Tibial artery (tissue), 4 donors: ENCODE measurements at regions not wholly inside any gene's neighbourhood (a gene's known extent, or its start where the extent isn't known, plus 50 kb on each side); places are given as distances from the start of the nearest gene placed in this dataset.

Experiments used
- DNase-seq, 2 donors: peaks; one replicate each; pipeline ENCODE4 v3.0.0-alpha.2; 2019
- H3K27ac ChIP-seq, 2 donors: fragments of 200-600 bp; sonication (generic) in 1 of 2; 1 replicate in 1 of 2; 2 replicates in 1 of 2; pipeline ENCODE4 v1.5.1; 2018 to 2019; ENCODE audit warnings: mild to moderate bottlenecking in 1 of 2
- H3K27me3 ChIP-seq, 2 donors: fragments of 200-600 bp; sonication (generic) in 1 of 2; one replicate each; pipeline versions ENCODE4 v1.5.1 to v1.6.0; 2016 to 2019
- H3K36me3 ChIP-seq, 3 donors: fragments of 200-600 bp; sonication (generic) in 2 of 3; one replicate each; pipeline ENCODE4 v1.5.1; 2016 to 2019; ENCODE audit warnings: mild to moderate bottlenecking in 2 of 3
- H3K4me1 ChIP-seq, 4 donors: fragments of 200-600 bp; sonication (generic) in 2 of 4; 1 replicate in 3 of 4; 2 replicates in 1 of 4; pipeline ENCODE4 v1.5.1; 2016 to 2019
- H3K4me3 ChIP-seq, 2 donors: fragments of 200-600 bp; sonication (generic) in 1 of 2; 1 replicate in 1 of 2; 2 replicates in 1 of 2; pipeline ENCODE4 v1.5.1; 2018 to 2019; ENCODE audit warnings: mild to moderate bottlenecking in 2 of 2
- H3K9me3 ChIP-seq, 3 donors: fragments of 200-600 bp; sonication (generic) in 1 of 3; one replicate each; pipeline ENCODE4 v1.5.1; 2016 to 2019
- intact Hi-C: fragments of 100-400 bp; cut with DNase I; formaldehyde crosslinking; loops from one replicate; pipeline ENCODE4 v1.15.0; 2023; ENCODE audit warnings: low total_unique reads
- TF ChIP-seq, protein P1 (sequence below), 2 experiments: fragments of 200-600 bp in 1 of 2; fragments of 450-650 bp in 1 of 2; IDR thresholded peaks; one replicate each; pipeline ENCODE4 v1.5.1; 2017 to 2019; ENCODE audit warnings: antibody characterized with exemption in 2 of 2, mild to moderate bottlenecking in 1 of 2, moderate library complexity in 1 of 2

- no peaks in the 10 kb centered on the region for H3K4me1 ChIP-seq
- no peak for DNase-seq
- TF ChIP-seq, protein P1, sequence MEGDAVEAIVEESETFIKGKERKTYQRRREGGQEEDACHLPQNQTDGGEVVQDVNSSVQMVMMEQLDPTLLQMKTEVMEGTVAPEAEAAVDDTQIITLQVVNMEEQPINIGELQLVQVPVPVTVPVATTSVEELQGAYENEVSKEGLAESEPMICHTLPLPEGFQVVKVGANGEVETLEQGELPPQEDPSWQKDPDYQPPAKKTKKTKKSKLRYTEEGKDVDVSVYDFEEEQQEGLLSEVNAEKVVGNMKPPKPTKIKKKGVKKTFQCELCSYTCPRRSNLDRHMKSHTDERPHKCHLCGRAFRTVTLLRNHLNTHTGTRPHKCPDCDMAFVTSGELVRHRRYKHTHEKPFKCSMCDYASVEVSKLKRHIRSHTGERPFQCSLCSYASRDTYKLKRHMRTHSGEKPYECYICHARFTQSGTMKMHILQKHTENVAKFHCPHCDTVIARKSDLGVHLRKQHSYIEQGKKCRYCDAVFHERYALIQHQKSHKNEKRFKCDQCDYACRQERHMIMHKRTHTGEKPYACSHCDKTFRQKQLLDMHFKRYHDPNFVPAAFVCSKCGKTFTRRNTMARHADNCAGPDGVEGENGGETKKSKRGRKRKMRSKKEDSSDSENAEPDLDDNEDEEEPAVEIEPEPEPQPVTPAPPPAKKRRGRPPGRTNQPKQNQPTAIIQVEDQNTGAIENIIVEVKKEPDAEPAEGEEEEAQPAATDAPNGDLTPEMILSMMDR (IDR thresholded peaks at IDR 0.05): no peak
- H3K9me3 ChIP-seq: peaks cover 0 to 10% (median 0%) of the 10 kb centered on the region in 3 donors
- intact Hi-C loops: no loop called here
- no peak overlapping the region for H3K4me3 ChIP-seq
- H3K27me3 ChIP-seq: peaks cover 0 to 48% of the 10 kb centered on the region in 2 donors
- H3K27ac ChIP-seq: no peak overlapping the region
- H3K36me3 ChIP-seq: no peaks in the 10 kb centered on the region
These were observed 276.1 kb downstream of the NPHP4 start for GRCh38 chr1:5716126-5716525.

DNA sequence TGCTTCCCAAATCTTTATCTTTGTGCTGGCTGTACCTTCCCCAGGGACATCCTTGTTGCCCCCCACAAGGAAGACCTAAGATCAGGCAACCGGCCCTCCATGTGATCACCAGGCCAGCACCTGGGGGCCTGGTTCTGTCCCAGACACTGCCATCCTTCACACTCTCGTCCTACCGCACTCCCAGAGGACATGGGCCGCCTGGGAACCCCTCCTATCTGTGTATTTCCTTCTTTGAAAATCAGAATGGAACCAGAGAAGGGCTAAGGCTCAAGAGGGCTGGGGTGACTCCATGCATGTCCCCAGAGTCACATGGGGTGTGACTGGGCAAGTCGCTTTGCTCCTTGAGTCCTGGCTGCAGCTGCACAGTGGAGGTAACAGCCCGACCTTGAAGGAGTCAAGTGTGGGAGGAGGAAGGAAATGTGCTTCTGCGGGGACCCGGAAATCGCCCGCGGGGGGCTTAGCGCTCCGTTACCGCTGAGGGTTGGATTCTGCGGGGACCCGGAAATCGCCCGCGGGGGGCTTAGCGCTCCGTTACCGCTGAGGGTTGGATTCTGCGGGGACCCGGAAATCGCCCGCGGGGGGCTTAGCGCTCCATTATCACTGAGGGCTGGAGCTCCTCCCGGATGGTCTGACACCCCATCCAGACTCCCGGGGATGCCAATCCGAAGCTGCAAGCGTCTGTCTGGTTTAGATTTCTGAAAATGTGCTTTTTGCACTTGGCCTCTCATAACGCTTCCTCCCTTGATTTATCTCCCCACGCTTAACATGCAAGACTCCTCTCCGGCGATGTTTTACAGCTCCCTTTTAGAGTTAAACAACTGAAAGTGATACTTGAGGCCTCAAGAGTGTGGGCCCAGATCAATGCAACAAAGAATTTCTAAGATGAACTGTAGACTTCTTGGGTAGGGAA, 278.9 kb downstream of the NPHP4 start:
- Histone ChIP-seq H3K4me3 (no peak overlapping the region), H3K27ac (no peak overlapping the region), H3K9me3 (peaks cover 0 to 10% (median 0%) of the 10 kb centered on the region in 3 donors), H3K4me1 (no peaks in the 10 kb centered on the region), H3K36me3 (no peaks in the 10 kb centered on the region), H3K27me3 (peaks cover 0 to 35% of the 10 kb centered on the region in 2 donors)
- DNase-seq: peak in 1 of 2 donors; percentile 40
- TF ChIP-seq, protein P1 (IDR thresholded peaks at IDR 0.05): no peak
- intact Hi-C loops: no loop called here

GRCh38 chr1:5711956-5712645, 280.1 kb downstream of the NPHP4 start:
- H3K4me3 ChIP-seq: no peak overlapping the region
- peaks cover 0 to 10% (median 0%) of the 10 kb centered on the region in 3 donors for H3K9me3 ChIP-seq
- H3K36me3 ChIP-seq: no peaks in the 10 kb centered on the region
- H3K4me1 ChIP-seq: no peaks in the 10 kb centered on the region
- TF ChIP-seq, protein P1 (IDR thresholded peaks at IDR 0.05): no peak
- peaks cover 0 to 23% of the 10 kb centered on the region in 2 donors for H3K27me3 ChIP-seq
- no peak overlapping the region for H3K27ac ChIP-seq
- peak in 1 of 2 donors; percentile 46 for DNase-seq
- intact Hi-C loops: no loop called here

GRCh38 chr1:5711079-5711478, 281.1 kb downstream of the NPHP4 start:
- Histone ChIP-seq H3K9me3 (peaks cover 0 to 9% (median 0%) of the 10 kb centered on the region in 3 donors), H3K36me3 (no peaks in the 10 kb centered on the region), H3K4me1 (no peaks in the 10 kb centered on the region), H3K27ac (no peak overlapping the region), H3K4me3 (no peak overlapping the region), H3K27me3 (peaks cover 0 to 13% of the 10 kb centered on the region in 2 donors)
- no peak for DNase-seq
- intact Hi-C loops: no loop called here
- TF ChIP-seq, protein P1 (IDR thresholded peaks at IDR 0.05): no peak

- H3K4me3 ChIP-seq: no peak overlapping the region
- DNase-seq: no peak
- peaks cover 0 to 4% (median 0%) of the 10 kb centered on the region in 3 donors for H3K9me3 ChIP-seq
- intact Hi-C loops: no loop called here
- TF ChIP-seq, protein P1 (IDR thresholded peaks at IDR 0.05): no peak
- H3K4me1 ChIP-seq: no peaks in the 10 kb centered on the region
- peaks cover 0 to 9% of the 10 kb centered on the region in 2 donors for H3K27me3 ChIP-seq
- H3K36me3 ChIP-seq: no peaks in the 10 kb centered on the region
- no peak overlapping the region for H3K27ac ChIP-seq
These were observed 282.2 kb downstream of the NPHP4 start for GRCh38 chr1:5709976-5710375.
